ENCODE measurements at regions not wholly inside any gene's neighbourhood (a gene's known extent, or its start where the extent isn't known, plus 50 kb on each side); places are given as distances from the start of the nearest gene placed in this dataset.
"Not testable (repeated sequence)": the region's sequence is repeated elsewhere in the genome, so short reads cannot be mapped to it uniquely, and the experiment has no call there.

DNA sequence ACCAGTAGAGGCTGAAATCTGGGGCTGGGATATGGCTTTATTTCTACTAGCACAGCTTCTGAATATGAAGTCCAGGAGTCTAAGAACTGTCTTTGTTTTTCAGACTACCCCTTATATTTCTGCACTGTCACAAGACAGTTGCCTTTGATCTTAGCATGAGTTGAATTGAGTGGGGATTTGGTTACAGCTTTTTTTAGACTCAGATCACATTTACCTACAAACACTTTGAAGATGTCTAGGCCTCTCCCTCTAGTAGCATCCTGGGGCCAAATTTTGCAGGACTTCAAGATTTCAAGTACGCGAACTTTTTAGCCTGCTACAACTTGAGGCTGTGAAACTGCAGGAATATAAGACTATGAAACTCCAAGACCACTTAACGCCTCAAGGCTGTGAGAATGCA lies 240.2 kb downstream of the NEBL start:
- no peak for DNase-seq (ENCODE audit: low read depth)

DNA sequence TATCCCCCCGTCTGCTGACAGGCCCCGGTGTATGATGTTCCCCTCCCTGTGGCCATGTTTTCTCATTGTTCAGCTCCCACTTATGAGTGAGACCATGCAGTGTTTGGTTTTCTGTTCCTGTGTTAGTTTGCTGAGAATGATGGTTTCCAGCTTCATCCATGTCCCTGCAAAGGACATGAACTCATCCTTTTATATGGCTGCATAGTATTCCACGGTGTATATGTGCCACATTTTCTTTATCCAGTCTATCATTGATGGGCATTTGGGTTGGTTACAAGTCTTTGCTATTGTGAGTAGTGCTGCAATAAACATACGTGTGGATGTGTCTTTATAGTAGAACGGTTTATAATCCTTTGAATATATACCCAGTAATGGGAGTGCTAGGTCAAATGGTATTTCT lies 244.7 kb downstream of the NEBL start:
- not testable (repeated sequence) for DNase-seq (ENCODE audit: low read depth)

DNA sequence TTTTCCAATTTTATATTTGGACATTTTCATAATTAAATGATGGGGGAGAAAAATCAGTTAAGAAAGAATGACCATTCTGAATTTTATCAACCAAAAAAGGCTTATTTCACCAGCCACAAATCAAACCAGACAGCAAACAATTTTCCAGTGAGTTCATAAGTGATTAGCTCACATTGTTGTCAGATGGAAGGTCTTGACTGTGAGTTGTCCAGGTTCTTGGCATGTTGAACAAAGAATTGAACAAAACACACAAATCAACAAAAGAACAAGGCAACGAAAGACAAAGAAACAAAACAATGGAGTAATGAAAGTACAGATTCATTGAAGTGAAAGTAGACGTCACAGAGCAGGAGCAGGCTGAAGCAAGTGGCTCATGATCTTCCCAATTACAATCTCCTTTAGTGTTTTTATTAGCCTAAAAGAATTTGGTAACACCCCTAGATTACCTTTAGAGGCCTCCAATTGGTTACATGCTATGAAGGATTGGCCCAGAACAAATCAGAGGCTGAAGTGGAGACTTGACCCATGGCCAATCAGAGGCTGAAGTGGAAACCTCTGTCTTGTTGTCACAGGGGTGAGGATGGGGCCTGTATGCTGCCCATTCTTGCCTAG lies 248.7 kb downstream of the NEBL start:
- no peak for DNase-seq (ENCODE audit: low read depth)

DNA sequence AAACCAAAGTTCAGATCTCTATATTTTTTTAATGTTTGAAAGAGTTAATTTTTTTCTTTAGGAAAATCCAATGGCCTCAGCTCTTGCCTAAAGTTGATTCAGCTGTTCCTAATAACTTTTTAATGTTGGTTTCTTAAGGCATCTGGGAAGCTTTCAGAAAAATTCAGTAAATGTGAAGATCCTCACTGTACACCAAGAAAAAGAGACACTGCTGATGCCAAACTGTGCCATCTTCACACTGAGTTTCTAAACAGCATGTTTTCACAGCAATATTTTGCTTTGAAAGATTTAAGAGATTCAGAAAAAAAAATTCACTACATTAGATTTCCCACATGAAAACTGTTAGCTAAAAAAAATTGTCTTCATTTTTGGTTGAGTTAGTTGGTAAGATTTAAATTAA lies 249.4 kb downstream of the NEBL start:
- no peak for DNase-seq (ENCODE audit: low read depth)

DNA sequence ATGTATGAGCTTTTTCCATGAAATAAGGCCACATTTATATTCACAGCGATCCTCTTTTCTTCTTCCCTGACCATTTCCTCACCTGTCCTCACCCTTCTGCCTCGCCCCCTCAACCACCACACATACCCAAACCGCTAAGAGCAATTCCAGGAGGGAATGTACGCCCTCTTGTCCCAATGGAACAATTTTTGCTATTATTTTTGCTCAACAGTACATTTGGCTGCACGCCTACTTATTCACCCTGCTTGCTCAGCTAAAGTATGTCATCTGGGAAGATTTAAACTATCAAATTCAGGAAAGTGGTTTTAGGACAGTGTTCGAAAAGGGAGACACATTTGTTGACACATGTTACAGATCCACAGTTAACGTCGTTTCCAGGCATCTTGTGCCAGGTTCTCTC lies 252.7 kb downstream of the NEBL start:
- no peak for DNase-seq (ENCODE audit: low read depth)

DNA sequence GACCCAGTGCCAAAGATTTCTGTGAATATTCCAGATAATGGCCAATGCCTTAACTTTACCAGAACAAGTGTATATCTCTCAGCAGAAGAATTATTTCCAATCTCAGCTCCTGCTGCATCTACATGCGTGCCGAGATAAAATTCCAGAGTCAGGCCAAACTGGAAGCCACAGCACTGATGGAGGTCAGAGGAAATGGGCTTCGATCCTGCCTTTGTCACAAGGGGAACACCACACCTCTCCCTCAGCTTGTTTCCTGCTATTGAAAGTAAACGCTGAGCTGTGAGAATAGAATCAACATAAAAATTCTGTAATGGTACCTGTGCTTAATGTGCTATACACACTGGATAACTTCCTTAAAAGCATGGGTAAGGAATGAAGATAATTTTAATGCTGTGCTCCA lies 255.5 kb downstream of the NEBL start:
- DNase-seq (ENCODE audit: low read depth), result no peak

DNA sequence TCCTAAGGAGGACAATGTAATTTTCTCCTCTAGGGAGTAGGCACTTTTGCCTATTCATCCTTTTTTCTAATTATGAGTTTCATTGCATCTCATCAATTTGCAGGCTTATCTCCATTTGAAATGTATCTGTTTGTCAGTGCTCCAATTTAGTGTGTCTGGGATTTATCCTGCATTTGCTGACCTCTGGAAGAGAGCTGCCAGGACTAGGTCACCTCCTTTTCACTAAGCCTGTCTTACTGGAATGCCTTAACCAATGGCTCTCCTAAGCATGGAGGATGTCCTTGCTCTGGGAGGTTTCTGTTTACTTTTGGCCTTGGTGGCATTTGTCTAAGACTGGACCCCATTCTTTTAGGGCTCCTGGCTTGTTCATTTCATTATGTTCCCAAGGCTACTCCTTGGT lies 261.5 kb downstream of the NEBL start:
- DNase-seq (ENCODE audit: low read depth), result no peak

DNA sequence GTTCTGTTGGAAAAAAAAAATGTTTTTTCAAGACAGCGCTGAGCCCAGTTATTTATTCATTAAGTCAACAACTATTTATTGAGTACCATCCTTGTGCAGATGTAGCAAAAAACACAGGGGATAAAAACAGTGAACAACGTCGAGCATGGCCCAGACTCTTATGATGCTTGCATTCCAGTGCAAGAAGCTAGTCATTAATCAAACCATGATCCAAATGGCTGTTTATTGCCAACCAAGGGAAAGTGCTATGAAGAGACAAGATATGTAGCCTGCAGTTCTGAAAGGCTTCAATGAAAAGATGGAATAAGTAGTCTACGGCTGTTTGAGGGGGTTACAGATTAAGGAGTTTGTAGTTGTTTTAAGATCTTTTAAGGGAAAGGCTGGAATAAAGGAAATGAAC lies 262.3 kb downstream of the NEBL start:
- DNase-seq (ENCODE audit: low read depth), result no peak

DNA sequence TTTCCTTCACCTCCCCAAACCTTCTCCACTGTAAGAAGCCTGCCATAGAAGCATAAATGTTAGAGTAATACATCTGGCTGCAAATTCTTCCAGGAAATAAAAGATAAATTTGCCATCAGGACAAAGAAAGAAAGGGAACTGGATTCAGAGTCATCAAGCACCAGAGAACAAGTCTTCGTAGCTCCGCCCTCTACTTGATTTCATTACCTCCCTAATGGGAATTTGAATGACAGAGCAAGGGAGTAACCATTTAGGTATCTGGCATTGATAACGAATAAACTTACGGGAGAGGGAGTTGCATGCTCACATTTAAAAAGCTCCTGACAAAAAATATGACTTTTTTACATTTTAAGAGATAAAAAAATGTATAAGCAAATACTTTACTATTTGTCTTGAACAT lies 263.4 kb downstream of the NEBL start:
- no peak for DNase-seq (ENCODE audit: low read depth)

DNA sequence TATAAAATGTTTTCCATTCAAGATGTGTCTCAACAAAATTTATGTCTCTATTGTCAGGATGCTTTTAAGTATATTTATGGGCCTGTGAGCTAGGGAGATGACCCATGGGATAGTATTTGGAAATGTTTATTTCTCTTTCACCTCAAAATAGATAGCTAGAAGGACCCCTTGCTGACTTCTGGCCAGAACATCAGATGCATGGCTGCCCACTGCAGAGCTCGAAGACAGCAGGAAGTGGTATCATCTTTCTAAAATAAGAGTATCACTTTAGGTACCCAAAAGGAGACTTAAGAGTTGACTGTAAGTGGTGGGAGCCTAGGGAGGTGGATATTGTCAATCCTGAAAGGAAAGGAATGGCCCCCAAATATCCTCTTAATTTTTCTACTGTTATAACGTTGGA lies 264.4 kb downstream of the NEBL start:
- DNase-seq (ENCODE audit: low read depth), result no peak

DNA sequence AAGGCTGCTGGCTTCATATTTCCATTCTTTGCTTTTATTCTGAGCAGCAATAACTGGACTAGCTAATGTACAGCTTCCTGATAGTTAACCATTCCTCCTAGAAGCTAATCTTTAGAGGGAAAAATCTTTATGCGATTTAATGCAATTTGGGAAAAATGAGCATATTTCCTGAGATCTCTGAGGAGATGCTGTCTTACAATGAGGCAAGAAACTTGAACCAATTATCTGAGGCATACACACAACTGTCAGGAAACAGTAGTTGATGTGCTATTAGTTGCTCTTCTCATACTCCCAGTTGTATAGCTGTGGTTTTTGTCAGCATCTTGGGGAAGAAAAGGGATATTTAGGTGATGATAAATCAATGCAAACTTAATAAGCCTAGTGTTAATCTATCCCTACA lies 265.9 kb downstream of the NEBL start:
- DNase-seq (ENCODE audit: low read depth), result no peak

DNA sequence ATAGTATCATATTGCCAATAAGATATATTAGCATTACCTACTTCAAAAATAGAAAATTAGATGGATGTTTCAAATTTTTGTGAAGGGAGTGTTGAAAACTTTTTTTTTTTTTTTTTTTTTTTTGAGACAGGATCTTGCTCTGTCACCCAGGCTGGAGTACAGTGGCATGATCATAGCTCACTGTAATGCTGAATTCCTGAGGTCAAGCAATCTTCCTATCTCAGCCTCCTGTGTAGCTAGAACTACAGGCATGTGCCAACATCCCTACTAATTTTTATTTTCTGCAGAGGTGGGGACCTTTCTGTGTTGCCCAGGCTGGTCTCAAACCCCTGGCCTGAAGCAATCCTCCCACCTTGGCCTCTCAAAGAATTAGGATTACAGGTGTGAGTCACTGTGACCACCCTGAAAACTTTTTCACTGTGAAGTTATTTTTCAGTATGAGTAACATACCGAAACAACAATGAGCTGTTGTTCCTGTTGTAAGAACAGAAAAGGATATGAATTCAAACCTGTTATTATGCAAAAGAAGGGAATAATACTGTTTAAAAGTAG lies 266.9 kb downstream of the NEBL start:
- no peak for DNase-seq (ENCODE audit: low read depth)

DNA sequence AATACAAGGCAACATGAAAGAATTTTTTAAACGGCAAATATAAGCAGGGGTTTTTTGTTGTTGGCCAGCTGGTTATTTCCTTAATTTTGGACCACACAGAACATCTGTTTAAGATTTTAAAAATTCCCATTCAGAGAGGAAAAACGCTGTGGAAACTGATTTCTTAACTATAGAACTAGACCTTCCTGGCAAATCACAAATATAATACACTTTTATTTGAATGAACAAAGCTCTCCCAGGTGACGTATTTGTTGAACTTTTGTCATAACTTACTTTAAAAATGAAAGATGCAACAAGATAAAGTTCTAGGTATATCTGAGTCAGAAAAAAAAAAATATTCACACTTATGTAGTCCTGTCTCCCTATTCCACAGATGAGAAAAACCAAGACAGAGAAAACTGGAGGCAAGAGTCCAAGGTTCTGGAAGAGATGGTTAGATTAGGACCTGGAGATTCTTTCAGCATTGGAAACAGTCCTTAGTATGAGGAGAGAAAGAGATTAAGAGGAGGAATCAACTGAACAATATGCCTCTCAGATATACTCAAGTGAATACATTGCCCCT lies 269.1 kb downstream of the NEBL start:
- no peak for DNase-seq (ENCODE audit: low read depth)

DNA sequence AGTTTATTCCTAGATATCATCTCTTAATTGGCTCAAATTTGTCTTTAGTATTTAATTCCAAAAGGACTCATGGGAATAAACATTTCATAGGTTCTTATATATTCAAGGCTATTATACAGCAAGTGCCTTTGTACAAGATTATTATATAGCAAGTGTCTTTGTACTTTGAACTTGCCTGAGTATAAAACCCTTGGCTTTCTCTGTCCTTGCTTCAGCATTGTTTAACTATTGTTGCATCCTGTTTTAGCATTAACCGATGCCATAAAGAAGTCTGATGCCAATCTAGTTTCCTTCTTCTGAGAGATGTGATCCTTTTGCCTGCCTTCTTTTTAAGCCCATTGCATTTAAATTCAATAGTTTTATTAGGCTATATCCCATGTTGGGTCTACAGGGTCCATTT lies 270.0 kb downstream of the NEBL start:
- no peak for DNase-seq (ENCODE audit: low read depth)

DNA sequence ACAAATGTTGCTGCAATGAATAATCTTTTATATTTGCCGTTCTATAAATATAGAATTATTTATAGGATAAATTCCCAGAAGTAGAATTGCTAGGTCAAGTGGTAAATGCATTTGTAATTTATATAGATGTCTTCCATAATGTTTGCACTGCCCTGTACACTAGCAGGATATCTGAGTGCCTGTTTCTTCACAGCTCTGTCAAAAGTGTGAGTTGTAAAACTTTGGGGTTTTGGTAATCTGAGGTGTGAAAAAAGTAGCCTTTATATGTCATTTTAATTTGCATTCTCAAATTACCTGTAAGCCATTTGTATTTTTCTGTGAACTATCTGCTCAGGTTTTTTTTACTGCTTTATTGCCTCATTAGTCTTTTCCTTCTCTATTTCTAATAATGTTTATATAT lies 271.2 kb downstream of the NEBL start:
- DNase-seq (ENCODE audit: low read depth), result no peak

DNA sequence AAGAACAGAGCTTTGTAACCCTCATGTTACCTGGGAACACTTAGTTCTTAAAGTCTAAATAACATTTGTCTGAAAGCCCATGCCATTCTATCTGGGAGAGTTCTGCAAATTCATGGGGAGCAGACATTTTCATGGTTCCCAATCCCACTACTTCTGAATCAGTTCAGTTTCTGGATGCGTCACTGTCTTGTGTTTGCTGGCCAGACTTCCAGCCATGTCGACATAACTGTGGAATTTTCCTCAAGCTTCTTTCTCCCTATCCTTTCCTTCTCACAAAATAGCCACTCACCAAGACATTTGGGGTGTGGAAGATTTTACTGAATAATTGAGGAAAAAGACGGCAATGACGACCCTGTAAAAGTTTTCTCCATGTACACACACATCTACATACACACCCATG lies 272.5 kb downstream of the NEBL start:
- DNase-seq (ENCODE audit: low read depth), result peak; percentile 82

DNA sequence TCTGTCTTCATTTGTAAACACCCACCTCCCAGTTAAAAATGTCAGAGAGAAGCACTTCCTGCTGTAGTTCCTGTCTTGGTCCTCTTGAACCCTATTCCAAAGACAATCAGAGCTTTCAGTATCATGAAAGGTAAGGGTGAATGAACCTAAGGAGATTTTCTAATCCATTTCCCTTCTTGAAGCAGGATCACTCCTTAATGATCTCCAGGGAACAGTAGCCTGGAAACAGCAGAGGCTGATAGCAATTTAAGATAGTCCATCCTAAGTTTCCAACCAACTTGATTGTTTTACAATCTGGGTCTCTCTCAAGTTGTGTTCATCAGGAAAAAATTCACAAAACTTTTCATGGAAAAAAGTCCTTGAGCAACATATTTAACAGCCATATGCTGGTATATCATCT lies 273.6 kb downstream of the NEBL start:
- DNase-seq (ENCODE audit: low read depth), result no peak

DNA sequence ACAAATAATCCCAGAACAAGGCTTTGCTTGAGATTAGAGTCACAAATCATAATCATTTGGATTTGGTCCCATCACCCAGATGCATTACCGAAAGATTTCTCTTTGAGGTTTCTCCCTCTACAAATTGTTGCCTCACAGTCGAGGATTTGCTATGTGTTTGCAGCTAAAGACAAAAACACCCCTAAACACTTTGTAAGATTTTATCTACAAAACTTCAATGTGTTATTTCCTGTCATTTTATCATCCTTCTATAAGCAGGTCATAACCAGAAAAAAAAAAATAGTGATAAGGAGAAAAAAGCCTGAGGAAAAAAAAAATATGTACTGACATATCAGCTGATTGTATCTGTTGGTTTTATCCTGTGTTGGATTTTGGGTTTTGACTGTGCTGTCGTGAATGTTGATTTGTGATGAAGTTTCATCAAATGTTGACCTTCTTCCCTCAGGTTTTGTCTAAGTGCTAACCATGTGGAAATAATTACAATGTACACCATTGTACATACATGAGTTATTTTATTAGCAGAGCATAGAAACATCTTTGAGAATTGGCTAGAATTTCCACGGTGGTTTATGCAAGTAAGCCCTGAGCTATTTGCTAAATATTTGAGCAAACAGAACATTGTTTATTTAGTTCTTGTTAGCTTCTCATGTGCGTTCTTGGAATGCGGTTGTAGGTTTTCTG lies 274.4 kb downstream of the NEBL start:
- peak; percentile 62 for DNase-seq (ENCODE audit: low read depth)

DNA sequence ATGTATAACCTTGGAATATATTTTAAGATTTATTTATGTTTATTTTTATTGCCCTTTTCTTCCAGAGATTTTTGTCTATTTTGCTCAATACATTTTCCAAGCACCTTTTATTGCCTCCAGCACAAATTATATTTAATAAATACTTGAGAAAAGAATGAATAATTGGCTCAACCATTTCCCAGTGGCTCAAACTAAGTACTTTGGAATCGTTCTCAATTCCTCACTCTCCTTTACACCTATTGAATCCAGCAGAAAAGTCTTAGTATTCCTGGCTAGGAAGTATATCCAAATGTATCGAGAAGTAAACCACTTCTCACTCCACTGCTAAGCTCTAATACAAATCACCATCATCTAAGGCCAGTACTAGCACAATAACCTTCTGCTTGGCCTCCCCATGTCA lies 276.1 kb downstream of the NEBL start:
- no peak for DNase-seq (ENCODE audit: low read depth)

DNA sequence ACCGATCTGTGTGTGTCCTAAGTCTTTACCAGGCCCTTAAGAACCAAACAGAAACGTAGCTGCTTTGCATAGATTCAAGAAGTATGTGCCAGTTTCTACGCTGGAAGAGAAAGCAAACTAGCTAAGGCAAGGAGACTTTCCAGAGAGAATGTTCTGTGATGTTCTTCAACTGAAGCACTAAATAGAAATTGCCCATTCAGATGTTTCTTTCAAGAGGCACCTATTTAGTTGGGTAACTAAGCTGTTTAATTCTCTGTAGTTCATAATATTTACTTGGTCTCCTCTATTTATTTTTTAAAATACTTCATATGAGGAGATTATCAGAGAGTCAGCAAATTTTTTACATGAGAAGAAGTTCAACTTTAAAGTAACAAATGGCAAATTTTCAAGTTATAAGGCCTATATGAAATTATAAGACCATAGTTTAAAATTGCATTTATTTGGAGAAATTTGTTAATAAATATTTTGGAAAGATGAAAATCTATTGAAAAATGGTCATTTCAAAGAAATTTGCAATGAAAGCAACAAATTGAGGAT lies 279.0 kb downstream of the NEBL start:
- DNase-seq (ENCODE audit: low read depth), result no peak

DNA sequence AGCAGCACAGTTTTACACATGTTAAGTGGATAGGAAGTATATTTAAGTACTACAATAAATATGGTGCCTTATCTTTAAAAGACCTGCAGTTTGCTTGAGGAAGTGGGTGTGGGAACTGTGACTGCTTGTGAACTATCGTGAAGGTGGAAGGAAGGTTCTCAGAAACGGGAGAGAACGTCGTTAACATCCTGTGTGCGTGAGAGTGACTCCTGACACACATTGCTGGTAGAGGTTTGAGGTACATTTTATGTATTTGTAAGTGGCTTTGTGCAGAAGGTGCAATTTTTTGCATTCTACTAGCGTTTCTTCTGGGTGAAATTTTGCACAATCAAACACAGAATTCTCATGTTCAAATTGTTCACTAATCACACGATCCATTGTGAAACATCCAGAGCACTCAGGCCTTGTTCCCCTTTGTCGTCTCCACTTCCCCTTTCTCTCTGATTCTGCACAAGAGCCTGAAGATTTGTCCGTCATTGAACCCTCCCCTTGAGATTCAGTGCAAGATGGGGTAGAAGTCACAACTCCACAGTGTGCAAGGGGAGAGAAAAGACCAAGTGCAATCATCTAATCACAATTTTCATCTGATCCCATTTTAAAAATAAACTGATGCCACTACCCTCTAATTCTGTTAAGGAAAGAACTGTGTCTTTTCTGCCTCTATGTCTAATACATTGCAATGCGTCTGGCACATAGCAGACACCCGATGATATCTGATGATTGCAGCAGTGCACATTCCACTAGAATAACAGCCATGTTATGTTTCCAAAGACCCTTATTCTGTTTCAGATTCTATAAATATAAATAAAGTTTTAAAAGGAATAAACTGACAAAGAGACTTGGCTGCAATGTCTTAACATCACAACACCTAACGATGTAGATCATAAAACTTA lies 279.9 kb downstream of the NEBL start:
- DNase-seq (ENCODE audit: low read depth), result no peak

DNA sequence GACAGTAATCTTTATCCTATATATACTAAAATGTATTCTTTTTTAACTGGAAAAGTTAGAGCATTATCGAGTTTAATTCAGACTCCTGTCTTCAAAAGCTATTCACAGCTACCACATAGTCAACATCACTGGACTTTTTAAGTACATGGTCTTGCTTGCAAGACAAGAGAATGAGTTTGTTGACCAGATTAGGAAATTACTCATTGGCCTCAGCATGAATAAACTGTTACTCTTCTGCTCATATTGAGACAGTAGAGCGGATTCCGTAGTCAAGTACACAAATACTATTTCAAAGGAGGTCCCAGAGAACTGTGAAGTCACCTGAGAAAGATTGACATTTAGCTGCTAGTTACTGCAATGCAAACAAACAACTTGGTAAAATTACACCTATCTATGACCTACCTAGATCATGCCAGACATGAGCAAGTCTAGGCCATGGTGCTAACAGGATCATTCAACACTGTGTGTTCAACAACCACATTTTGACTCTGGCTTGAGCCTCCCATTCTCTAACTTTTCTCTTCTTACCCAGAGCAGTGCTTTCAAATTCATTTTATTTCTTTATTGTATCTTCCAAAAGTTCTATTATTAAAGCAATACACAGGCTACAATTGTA lies 280.9 kb downstream of the NEBL start:
- no peak for DNase-seq (ENCODE audit: low read depth)

Measured in forelimb muscle (tissue), 1 donor.